LHCN-M2 (cell line): ENCODE measurements at regions not wholly inside any gene's neighbourhood (a gene's known extent, or its start where the extent isn't known, plus 50 kb on each side); places are given as distances from the start of the nearest gene placed in this dataset.
"Not testable (repeated sequence)": the region's sequence is repeated elsewhere in the genome, so short reads cannot be mapped to it uniquely, and the experiment has no call there.

Experiments used
- DNase-seq: peaks from one replicate; pipeline ENCODE4 v3.0.0-alpha.2; 2012; ENCODE audit warnings: low read depth

DNA sequence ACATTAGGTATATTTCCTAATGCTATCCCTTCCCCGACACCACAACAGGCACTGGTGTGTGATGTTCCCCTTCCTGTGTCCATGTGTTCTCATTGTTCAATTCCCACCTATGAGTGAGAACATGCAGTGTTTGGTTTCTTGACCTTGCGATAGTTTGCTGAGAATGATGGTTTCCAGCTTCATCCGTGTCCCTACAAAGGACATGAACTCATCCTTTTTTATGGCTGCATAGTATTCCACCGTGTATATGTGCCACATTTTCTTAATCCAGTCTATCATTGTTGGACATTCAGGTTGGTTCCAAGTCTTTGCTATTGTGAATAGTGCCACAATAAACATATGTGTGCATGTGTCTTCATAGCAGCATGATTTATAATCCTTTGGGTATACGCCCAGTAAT lies 228.5 kb upstream of the RARB start:
- not testable (repeated sequence) for DNase-seq

DNA sequence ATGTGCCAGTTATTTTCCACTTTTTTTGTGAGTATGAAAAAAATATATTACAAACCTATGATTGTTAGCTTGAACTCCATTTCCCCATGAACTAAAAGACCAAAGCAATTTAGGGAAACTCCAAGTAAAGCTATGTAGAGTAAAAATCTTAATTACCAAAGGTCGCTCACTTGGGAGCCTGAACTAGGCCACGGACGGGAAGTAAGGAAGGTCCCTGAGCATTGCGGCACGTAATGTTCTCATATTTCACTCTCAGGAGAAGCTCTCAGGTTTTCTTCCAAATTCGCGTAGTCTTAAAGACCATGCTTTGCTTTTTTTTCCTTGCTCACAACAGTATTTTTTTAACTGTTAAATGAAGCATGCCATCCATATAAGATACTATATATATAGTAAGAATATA lies 215.3 kb upstream of the RARB start:
- DNase-seq = no peak

DNA sequence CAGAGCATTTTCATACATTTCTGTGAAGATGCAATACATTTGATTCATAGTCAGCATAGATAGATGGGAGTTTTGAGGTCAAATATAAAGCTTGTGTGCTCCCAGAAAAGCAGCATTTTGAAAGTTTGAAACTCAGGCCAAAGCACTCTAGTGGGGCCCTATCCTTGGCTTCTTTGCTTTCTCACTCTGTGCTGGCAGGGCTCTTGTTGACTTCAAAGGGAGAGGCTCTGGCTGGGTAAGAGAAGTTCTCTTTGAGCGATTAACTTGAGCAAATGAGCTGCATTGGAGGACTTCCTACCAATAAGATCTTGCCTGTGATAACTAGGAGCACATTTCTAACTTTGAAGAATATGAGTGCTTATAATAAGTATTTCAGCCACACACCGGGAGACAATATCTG lies 214.0 kb upstream of the RARB start:
- DNase-seq = no peak

DNA sequence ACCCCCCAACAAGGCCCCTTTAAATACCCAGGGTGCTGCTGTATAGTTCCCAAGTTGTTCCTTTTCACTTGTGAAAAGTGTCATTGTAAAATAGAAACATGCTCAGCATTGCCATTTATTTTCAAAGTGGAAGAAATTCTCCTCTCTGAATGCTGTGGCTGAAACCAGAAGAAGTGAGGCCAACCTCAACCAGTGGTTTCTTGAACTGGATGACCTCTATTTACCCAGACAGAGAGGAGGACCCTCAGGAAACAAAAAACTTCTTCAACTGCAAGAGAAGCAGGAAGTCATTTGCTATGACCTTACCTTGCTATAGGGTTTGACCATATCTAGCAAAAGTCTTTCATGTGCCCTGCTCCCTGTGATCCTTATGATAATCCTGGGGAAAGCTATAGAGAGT lies 209.7 kb upstream of the RARB start:
- DNase-seq = no peak

DNA sequence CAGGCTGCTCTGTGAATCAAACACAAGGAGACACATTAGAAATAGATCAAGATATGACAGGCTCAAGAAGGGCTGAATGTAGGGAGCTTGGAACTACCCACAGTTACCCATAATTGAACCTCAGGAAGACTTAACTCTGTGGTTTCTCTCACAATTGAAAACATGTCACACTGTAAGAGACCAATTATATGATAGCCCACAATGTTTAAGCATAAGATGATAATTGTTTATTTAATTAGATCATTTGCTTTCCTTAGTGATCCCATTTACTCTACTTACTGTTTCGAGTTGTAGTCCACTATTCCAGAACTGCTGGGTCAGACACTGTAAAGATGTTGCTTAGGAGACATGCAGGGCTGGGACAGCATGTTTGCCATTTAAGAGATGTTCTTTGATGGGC lies 201.3 kb upstream of the RARB start:
- DNase-seq = no peak

DNA sequence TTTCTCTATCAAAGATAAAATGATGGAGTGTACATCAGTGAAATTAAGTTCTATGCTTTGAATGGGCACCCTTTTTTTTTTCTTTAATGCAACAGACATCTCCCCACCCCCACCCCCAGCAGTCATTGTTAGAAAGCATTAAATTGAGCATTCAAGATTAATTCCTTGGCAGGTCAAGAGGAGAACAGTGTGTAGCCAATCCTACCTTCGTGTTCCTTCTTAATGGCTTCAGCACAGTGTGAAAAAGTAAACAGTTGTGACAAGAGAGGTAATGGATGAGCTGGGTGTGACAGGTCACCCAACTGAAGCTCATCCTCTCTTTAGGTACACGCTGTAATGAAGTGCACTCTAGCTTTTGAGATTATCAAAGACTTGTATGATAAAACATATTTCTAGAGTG lies 198.5 kb upstream of the RARB start:
- no peak for DNase-seq

DNA sequence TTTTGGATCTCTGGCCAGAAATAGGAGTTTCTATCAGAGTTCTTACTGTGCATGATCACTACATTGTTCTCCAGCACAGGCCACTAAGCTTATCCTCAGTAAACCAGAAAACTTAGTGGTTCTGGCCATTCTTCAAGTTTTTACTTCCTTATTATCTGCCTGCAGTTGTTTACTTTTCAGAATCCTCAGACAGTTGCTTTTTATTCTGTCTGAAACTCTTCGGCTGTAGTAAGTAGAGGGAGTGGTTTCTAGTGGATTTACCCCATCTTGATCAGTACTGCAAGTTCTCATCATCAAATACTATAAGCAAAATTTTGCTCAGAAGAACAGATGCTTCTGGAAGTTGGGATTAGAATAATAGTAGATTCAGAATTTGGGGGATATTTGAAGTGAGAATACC lies 193.0 kb upstream of the RARB start:
- no peak for DNase-seq

DNA sequence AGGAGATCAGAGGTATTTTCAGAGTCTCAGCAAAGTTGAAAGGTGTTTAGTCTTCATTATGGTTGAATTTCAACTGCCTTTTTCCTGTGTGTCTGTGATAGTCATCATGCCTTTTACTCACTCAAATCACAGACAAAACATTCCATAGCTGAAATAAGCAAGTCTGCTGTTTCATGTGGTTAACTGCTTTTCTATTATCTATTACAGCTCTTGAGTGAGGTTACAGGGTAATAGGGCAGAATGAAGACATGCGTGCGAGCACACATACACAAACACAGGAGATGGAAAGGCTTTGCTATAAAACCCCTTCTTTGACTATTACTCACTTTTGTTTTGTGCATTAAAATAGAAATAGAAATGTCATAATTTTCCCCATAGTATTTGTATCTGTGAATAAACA lies 192.6 kb upstream of the RARB start:
- no peak for DNase-seq

DNA sequence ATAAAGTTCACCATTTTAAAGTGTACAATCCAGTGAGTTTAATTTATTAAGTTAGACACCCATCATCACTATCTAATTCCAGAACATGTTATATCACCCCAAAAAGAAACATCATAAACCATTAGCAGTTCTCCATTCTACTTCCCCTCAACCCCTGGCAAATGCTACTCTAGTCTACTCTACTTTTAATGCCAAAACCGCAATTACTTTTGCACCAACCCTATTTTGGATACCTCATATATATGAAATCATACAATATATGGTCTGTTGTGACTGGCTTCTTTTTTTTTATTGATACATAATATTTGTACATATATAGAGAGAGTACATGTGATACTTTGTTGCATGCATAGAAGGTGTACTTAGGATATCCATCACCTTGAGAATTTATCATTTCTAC lies 190.5 kb upstream of the RARB start:
- DNase-seq = no peak

DNA sequence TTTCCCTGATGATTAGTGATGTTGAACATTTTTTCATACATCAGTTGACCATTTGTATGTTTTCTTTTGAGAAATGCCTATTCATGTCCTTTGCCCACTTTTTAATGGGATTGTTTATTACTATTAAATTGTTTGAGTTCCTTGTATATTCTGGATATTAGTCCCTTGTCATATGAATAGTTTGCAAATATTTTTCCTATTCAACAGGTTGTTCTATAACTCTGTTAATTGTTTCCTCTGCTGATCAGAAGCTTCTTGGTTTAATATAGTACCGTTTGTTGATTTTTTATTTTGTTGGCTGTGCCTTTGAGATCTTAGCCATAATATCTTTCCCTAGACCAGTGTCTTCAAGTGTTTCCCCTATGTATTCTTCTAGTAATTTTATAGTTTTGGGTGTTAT lies 189.0 kb upstream of the RARB start:
- DNase-seq = no peak

DNA sequence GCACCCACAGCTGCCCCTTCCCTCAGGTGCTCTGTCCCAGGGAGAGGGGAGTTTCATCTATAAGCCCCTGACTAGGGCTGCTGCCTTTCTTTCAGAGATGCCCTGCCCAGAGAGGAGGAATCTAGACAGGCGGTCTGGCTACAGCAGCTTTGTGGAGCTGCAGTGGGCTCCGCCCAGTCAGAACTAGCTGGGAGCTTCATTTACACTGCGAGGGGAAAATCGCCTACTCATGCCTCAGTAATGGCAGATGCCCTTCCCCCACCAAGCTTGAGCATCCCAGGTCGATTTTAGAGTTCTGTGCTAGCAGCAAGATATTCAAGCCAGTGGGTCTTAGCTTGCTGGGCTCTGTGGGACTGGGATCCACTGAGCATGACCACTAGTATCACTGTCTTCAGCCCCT lies 181.2 kb upstream of the RARB start:
- no peak for DNase-seq

DNA sequence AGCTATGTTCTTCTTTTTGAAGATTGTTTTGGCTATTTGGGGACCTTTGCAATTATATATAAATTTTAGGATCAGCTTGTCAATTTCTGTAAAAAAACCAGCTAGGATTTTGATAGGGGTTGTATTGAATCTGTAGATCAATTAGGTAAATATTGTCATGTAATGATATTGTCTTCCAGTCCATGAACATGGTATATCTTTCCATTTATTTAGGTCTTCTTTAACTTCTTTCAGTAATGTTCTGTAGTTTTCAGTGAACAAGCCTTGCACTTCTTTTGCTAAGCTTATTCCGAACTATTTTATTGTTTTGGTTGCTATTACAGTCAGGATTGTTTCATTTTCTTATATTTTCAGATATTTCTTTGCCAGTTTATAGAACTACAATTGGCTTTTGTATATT lies 175.8 kb upstream of the RARB start:
- no peak for DNase-seq

DNA sequence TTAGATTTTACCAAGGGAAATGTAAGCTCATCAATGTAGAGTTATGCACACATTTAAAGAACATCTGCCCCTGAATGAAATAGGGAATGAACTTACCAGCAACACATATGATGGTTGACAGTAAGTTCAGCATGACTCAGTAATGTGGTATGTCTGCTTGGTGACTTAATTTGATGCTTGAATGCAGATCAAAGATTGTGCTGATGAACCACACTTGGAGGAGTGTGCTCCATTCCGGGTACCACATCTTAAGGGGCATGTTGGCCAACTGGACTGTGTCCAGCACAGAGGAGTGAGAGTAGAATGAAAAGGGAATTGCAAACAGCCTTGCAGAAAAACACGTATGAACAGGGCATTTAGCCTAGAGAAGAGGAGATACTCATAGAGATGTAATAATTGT lies 171.0 kb upstream of the RARB start:
- DNase-seq = no peak

DNA sequence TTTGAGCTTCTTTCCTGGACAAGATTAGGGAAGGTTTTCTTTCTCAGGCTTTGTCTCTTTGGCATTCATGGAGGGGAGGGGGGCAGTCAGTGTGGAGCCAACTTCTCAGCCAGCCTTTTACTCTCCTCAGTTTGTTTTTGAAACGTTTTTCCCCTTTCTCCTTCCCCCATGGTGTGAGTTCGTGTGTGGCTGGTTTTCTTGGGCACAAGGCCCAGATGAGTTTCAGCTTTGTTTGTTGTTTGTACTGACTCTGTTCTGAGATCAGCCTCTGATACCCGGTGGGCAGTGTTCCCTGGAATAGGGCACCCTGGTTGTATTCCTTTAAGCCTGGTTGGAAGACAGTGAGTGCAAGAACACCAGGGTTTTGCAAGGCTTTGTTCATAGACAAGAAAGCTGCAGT lies 168.2 kb upstream of the RARB start:
- no peak for DNase-seq

DNA sequence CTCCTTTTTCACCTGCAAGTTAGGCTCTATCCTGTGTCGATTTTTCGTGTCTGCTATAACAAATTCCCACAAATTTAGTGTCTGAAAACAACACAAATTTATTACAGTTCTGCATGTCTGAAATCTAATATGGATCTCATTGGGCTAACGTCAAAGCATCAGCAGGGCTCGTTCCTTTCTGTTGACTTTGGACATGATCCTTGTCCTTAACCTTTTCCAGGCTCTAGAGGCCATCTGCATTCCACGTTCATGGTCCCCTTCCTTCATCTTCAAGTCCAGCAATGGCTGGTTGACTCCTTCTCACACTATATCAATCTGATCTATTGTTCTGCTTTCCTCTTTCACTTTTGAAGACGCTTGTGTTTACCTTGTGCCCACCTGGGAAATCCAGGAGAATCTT lies 165.7 kb upstream of the RARB start:
- no peak for DNase-seq

DNA sequence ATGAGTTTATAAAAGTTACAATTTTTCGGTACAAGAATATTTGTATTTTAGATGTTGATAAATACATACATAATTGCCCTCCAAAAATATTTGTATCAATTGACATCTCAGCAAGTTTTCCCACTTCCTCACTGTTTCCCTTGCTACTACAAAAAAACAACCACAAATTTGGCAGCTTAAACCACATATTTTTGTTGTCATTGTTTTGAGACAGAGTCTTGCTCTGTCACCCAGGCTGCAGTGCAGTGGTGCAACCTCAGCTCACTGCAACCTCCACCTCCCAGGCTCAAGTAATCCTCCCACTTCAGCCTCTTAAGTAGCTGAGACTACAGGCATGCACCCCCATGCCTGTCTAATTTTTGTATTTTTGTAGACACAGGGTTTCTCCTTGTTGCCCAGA lies 162.8 kb upstream of the RARB start:
- no peak for DNase-seq

DNA sequence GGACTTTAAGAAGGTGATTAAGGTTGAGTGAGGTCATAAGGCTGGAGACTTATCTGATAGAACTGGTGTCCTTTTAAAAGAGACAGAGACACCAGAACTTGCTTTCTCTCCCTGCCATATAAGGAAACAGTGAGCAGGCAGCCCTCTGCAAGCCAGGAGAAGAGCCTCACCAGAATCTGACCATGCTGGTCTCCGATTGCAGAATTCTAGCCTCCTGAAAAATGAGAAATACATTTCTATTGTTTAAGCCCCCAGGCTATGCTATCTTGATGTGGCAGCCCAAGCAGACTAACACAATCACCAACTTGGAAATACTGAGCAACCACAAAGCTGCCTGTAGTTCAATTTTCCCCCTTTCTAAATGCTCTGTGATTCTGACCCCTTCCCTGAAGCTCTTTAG lies 161.4 kb upstream of the RARB start:
- DNase-seq = no peak

DNA sequence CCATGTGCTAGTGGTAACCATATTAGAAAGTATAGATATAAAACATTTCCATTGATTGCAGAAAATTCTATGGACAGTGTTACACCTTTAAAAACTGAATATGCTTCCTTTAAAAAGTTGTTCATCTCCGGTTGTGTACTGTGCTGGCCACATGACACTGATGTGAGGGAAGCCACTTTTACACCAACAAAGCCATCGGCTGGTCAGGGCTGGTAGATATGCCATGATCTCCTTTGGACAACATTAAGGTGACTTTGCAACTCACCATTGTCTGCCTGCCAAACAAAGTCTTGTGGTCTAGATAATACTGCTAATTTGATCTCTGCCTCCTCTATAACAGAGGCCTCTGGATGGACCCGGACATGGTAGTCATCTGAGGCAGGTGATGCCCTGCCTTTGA lies 156.0 kb upstream of the RARB start:
- DNase-seq = no peak

DNA sequence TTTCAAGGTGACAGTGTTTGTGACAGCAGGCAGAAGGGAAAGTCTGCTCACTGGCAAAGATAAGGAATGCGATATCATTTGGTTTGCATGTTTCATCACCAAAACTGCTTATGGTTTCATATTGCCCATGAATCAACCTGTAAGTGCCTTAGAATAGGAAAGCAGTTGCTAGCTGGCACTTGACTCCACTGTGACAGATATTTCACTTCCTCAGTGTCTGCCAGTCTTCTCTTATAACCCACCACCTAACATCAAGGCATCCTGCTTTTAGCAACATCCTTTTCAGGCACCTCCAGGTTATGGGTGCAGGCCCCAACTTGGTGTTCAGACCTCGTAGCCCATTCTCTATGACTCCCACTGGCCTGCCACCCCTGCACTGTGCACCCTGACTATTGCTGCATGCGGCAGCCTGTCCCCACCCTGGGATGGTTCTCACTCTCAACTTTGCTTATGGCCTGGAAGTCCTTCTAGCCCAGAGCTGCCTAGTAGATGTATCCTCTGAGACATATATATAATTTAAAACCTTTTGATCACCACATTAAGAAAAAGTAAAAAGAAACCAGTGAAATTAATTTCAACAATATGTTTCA lies 154.4 kb upstream of the RARB start:
- DNase-seq = no peak

DNA sequence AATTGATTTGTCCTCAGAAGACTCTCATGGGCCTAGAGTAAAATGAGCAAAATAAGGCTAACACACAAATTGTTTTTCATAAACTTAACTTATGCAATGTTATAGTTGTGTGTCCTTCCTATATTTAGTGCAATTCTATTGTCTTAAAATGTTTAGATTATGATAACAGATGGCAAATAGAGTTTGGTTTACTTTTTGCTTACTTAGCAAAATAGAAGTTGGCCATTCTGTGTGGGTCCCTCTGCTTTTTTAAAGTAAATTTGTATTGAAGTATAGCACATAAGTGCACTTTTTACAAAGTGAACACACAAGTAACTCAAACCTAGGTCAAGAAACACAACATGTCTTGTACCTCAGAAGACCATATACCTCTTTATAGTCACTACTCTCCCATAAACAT lies 150.6 kb upstream of the RARB start:
- DNase-seq = no peak

DNA sequence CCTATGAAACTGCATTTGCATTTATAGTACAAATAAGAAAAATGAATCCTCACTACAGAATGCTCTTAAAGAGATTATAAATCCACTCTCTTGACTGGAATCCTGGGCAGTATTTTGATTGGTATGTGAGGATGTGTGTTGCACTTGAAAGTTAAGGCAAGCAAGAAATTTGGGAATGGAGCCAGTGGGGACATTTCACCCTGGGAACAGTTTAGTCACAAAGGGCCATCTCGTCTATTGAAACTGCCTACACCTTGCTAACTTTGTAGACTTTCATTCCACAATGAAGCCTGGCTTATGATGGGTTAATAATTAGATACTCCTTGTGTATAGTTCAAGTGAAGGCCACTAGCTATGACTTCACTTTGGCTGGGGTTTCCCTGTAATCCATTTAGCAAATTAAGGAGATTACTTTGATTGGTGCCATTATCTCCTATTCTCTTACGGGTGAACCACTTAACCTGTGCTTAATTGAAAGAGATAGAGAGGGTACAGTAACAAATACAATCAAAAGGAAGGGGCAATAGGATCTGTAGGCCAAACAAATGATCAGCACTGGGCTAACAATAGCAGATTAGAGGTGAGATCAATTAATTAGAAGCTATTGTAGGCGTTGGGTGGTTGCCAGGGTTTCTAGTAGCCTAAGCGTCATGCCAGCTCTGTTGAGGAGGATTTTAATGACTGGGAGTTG lies 146.9 kb upstream of the RARB start:
- no peak for DNase-seq

DNA sequence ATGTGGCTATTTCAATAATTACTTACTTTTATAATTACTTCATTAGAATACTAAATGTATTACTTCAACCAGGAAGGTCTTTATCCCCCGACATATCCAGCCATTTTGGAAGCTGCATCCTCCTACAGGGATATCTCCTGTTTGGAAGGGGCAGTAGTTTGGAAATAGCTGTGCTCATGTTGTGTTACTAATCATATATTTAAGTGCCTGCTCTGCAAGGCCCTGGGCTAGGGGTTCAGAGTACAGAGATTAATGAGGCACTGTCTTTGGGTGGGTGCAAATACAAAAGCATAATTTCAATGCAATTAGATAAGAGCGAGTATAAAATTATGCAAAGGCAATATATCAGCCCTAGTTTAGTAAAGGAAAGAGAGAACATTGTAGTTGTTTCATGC lies 146.3 kb upstream of the RARB start:
- DNase-seq = no peak

DNA sequence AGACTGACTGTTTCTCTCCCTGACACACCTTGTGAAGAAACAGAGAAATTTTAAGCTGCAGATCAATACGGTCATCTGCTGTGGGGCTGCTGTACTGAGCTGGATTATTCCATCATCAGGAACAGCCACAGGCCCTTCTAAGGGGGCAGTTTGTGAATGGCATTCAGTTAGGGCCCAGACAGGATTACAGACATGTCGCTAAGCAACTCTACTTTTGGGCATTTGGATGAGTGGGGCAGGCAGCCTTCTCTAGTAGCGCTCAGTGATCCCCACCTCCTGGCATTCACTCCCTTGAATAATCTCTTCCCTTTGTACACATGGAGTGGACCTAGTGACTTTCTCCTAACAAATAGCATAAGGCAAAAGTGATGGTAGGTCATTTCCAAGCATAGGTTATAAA lies 144.4 kb upstream of the RARB start:
- DNase-seq = no peak

DNA sequence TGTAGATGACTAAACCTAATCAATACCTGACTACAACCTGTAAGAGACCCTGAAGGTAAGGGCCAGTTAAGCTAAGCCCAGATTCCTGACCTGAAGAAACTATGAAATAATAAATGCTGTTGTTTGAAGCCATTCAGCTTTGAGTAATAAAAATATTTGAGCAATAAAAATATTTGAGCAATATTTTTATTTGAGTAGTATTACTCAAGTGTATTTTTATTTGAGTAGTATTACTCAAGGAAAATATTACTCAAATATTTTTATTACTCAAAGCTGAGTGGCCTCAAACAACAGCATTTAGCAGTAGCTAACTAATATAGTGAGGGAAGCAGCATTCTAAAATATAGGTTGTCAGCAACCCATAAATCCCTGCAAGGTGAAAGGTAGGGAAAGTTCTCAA lies 143.8 kb upstream of the RARB start:
- no peak for DNase-seq
